MM.1S (cell line): ENCODE measurements at regions not wholly inside any gene's neighbourhood (a gene's known extent, or its start where the extent isn't known, plus 50 kb on each side); places are given as distances from the start of the nearest gene placed in this dataset.

ENCODE experiments used
- DNase-seq: peaks from one replicate; pipeline ENCODE4 v3.0.0-alpha.2; 2015
- H2AFZ ChIP-seq: fragments of 300-600 bp; sonication (generic); 2 replicates; pipeline ENCODE4 v1.6.0; 2016; ENCODE audit warnings: antibody characterized with exemption, low read length
- H3F3A ChIP-seq: fragments of 300-600 bp; sonication (generic); 2 replicates; pipeline ENCODE4 v1.6.1; 2016; ENCODE audit warnings: mild to moderate bottlenecking, antibody characterized with exemption, low read length, moderate library complexity, mixed read lengths; ENCODE audit not compliant: insufficient read depth
- H3K27ac ChIP-seq: fragments of 300-600 bp; sonication (generic); 2 replicates; pipeline ENCODE4 v1.5.1; 2016; ENCODE audit warnings: mild to moderate bottlenecking, low read length
- H3K27me3 ChIP-seq: fragments of 300-600 bp; sonication (generic); replicated peaks from 2 replicates; pipeline ENCODE4 v1.6.0; 2016; ENCODE audit warnings: low read length; ENCODE audit not compliant: insufficient read depth
- H3K36me3 ChIP-seq: fragments of 300-600 bp; sonication (generic); replicated peaks from 2 replicates; pipeline ENCODE4 v1.6.1; 2016; ENCODE audit warnings: mild to moderate bottlenecking, low read length, mixed read lengths; ENCODE audit not compliant: insufficient read depth
- H3K4me1 ChIP-seq: fragments of 300-600 bp; sonication (generic); 2 replicates; pipeline ENCODE4 v1.6.1; 2016; ENCODE audit warnings: low read length, mixed read lengths
- H3K4me2 ChIP-seq: fragments of 300-600 bp; sonication (generic); 2 replicates; pipeline ENCODE4 v1.6.0; 2016; ENCODE audit warnings: low read depth, low read length
- H3K4me3 ChIP-seq: fragments of 300-600 bp; sonication (generic); 2 replicates; pipeline ENCODE4 v1.5.1; 2016; ENCODE audit warnings: low read length, mixed read lengths
- H3K79me2 ChIP-seq: fragments of 300-600 bp; sonication (generic); 2 replicates; pipeline ENCODE4 v1.6.1; 2016; ENCODE audit warnings: mixed run types, low read length, mixed read lengths
- H3K9ac ChIP-seq: fragments of 300-600 bp; sonication (generic); 2 replicates; pipeline ENCODE4 v1.6.1; 2016; ENCODE audit warnings: low read length, mixed read lengths
- H3K9me2 ChIP-seq: fragments of 300-600 bp; sonication (generic); replicated peaks from 2 replicates; pipeline ENCODE4 v1.6.1; 2016; ENCODE audit warnings: mild to moderate bottlenecking, low read length, mixed read lengths; ENCODE audit not compliant: insufficient read depth
- H3K9me3 ChIP-seq: fragments of 300-600 bp; sonication (generic); replicated peaks from 2 replicates; pipeline ENCODE4 v1.6.1; 2016; ENCODE audit warnings: mild to moderate bottlenecking, low read length, mixed read lengths; ENCODE audit not compliant: insufficient read depth
- H4K20me1 ChIP-seq: fragments of 300-600 bp; sonication (generic); 2 replicates; pipeline ENCODE4 v1.6.1; 2016; ENCODE audit warnings: mild to moderate bottlenecking, low read length, moderate library complexity, mixed read lengths; ENCODE audit not compliant: insufficient read depth
- CTCF ChIP-seq: fragments of 300-600 bp; sonication (generic); IDR thresholded peaks from 2 replicates; pipeline ENCODE4 v1.5.1; 2016; ENCODE audit warnings: antibody characterized with exemption, low read length, mixed read lengths
- EZH2 ChIP-seq: fragments of 300-600 bp; sonication (generic); optimal IDR thresholded peaks from 2 replicates; pipeline ENCODE3; 2017; ENCODE audit warnings: low read depth, mild to moderate bottlenecking, antibody characterized with exemption, low read length, mixed read lengths
- EZH2phosphoT487 ChIP-seq: fragments of 300-600 bp; sonication (generic); IDR thresholded peaks from 2 replicates; pipeline ENCODE4 v1.6.1; 2018; ENCODE audit warnings: antibody characterized with exemption, low read length

GRCh38 chr20:40280616-40281015 is 408.4 kb downstream of the MAFB start:
- no peak overlapping the region for H3K27ac ChIP-seq
- H3K36me3 ChIP-seq = no peaks in the 10 kb centered on the region
- DNase-seq = no peak
- no peaks in the 10 kb centered on the region for H3K9me2 ChIP-seq
- no peaks in the 10 kb centered on the region for H4K20me1 ChIP-seq
- no peak for TF ChIP-seq EZH2
- no peak for TF ChIP-seq EZH2phosphoT487
- no peak overlapping the region for H2AFZ ChIP-seq
- H3K4me1 ChIP-seq = no peaks in the 10 kb centered on the region
- no peaks in the 10 kb centered on the region for H3F3A ChIP-seq
- H3K9ac ChIP-seq = no peak overlapping the region
- H3K4me2 ChIP-seq = no peak overlapping the region
- no peaks in the 10 kb centered on the region for H3K9me3 ChIP-seq
- H3K79me2 ChIP-seq = no peaks in the 10 kb centered on the region
- no peak overlapping the region for H3K4me3 ChIP-seq
- no peaks in the 10 kb centered on the region for H3K27me3 ChIP-seq

- Histone ChIP-seq H3K4me1 (no peaks in the 10 kb centered on the region), H3K79me2 (no peaks in the 10 kb centered on the region), H3K4me2 (no peak overlapping the region), H3K36me3 (no peaks in the 10 kb centered on the region), H3K9me3 (no peaks in the 10 kb centered on the region), H3F3A (no peaks in the 10 kb centered on the region), H3K4me3 (no peak overlapping the region), H3K27me3 (no peaks in the 10 kb centered on the region), H3K9ac (no peak overlapping the region), H3K9me2 (no peaks in the 10 kb centered on the region), H4K20me1 (no peaks in the 10 kb centered on the region), H2AFZ (no peak overlapping the region), H3K27ac (no peak overlapping the region)
- TF ChIP-seq CTCF = no peak
- DNase-seq = no peak
Measured at GRCh38 chr20:40279390-40279789, 409.6 kb downstream of the MAFB start.

GRCh38 chr20:40278673-40279072 is 410.4 kb downstream of the MAFB start:
- no peak for DNase-seq
- Histone ChIP-seq H3K9me3 (no peaks in the 10 kb centered on the region), H3K9ac (no peak overlapping the region), H2AFZ (no peak overlapping the region), H3K27ac (no peak overlapping the region), H3F3A (no peaks in the 10 kb centered on the region), H3K9me2 (no peaks in the 10 kb centered on the region), H3K27me3 (no peaks in the 10 kb centered on the region), H3K4me2 (no peak overlapping the region), H4K20me1 (no peaks in the 10 kb centered on the region), H3K4me3 (no peak overlapping the region), H3K36me3 (no peaks in the 10 kb centered on the region), H3K4me1 (no peaks in the 10 kb centered on the region), H3K79me2 (no peaks in the 10 kb centered on the region)
- TF ChIP-seq EZH2phosphoT487 (no peak), CTCF (no peak), EZH2 (no peak)

GRCh38 chr20:40276301-40276700 is 412.7 kb downstream of the MAFB start:
- Histone ChIP-seq H3K4me1 (no peaks in the 10 kb centered on the region), H3K4me3 (no peak overlapping the region), H3K9ac (no peak overlapping the region)

More at GRCh38 chr20:40276301-40276700, 412.7 kb downstream of the MAFB start:
- Histone ChIP-seq H3K27me3 (no peaks in the 10 kb centered on the region), H3K36me3 (no peaks in the 10 kb centered on the region), H3K79me2 (no peaks in the 10 kb centered on the region), H3K27ac (no peak overlapping the region), H3K9me3 (no peaks in the 10 kb centered on the region), H3K4me2 (no peak overlapping the region), H2AFZ (no peak overlapping the region), H3F3A (no peaks in the 10 kb centered on the region), H3K9me2 (no peaks in the 10 kb centered on the region), H4K20me1 (no peaks in the 10 kb centered on the region)
- TF ChIP-seq CTCF (no peak), EZH2phosphoT487 (no peak), EZH2 (no peak)
- no peak for DNase-seq
